ENCODE measurements at regions not wholly inside any gene's neighbourhood (a gene's known extent, or its start where the extent isn't known, plus 50 kb on each side); places are given as distances from the start of the nearest gene placed in this dataset.
A peak's percentile ranks its signal among the peaks of the same experiment; 100 is the strongest.

- DNase-seq: no peak
- no peak for TF ChIP-seq CTCF (IDR thresholded peaks at IDR 0.05)
- Histone ChIP-seq H3K36me3 (no peaks in the 10 kb centered on the region), H3K4me3 (no peak overlapping the region), H3K4me1 (peaks cover 0 to 9% (median 0%) of the 10 kb centered on the region in 9 donors), H3K27ac (no peak overlapping the region), H3K27me3 (no peaks in the 10 kb centered on the region), H3K9me3 (peaks cover 0 to 5% (median 0%) of the 10 kb centered on the region in 11 donors)
- no peak for ATAC-seq
- intact Hi-C loops (cut with DNase I): no loop called here
- WGBS, 2 donors: 92 to 95% methylated on average over 2 of the region's 2 CpGs
These were observed 381.2 kb upstream of the NR3C2 start for GRCh38 chr4:148823419-148823769.

DNA sequence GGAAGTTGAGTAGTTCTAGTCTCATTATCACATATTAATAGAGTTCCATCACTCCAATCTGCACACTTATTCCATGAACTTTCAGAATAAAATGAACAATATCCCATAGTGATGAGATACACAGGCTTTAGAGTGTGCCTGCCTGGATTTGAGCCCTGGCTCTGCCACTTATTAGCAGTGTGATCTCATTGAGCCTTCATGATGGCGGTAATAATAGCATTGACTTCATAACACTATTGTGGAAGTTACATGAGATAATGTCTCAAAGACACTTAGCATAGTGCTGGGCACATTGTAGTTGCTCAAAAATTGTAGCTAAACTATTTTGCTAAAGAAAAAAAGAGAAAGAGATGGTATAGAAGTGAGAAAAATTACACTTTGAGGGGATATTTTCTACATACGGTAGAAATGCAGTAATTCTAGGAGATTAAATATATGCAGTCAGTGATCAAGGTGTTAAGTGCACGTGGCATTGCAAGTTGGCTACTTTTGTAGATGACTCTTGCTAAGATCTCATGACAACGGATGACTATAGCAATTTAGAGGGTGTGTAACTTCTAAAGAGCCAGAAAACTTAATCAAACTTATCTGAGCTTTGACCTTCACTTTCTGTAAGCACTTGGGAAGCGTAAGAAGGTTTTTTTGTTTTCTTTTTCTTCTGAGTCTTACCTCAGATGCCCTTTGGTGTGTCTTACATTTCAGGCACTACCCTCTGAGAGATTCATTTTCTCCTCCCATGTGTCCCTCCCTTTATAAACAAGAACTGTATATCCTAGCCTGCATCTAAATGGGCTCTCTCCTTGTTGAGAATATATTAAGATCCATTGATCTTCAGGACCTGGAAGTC, 380.6 kb upstream of the NR3C2 start:
- peaks cover 0 to 7% (median 0%) of the 10 kb centered on the region in 11 donors for H3K9me3 ChIP-seq
- intact Hi-C loops (cut with DNase I): no loop called here
- no peak overlapping the region for H3K27ac ChIP-seq
- ATAC-seq (peak in 1 of 8 donors; percentile 67), DNase-seq (no peak)
- H3K4me3 ChIP-seq: no peak overlapping the region
- no peak for TF ChIP-seq CTCF (IDR thresholded peaks at IDR 0.05)
- WGBS, 2 donors: 75 to 78% methylated on average over 5 of the region's 5 CpGs
- H3K4me1 ChIP-seq: peaks cover 0 to 9% (median 0%) of the 10 kb centered on the region in 9 donors
- H3K27me3 ChIP-seq: no peaks in the 10 kb centered on the region
- H3K36me3 ChIP-seq: no peaks in the 10 kb centered on the region

GRCh38 chr4:148814030-148814429, 371.8 kb upstream of the NR3C2 start:
- Histone ChIP-seq H3K4me3 (no peak overlapping the region), H3K4me1 (peaks cover 0 to 4% (median 0%) of the 10 kb centered on the region in 9 donors), H3K27me3 (no peaks in the 10 kb centered on the region), H3K27ac (no peak overlapping the region), H3K9me3 (peaks cover 0 to 23% (median 0%) of the 10 kb centered on the region in 11 donors), H3K36me3 (no peaks in the 10 kb centered on the region)
- ATAC-seq (no peak), DNase-seq (no peak)
- intact Hi-C loops (cut with DNase I): no loop called here
- no peak for TF ChIP-seq CTCF (IDR thresholded peaks at IDR 0.05)
- 81 to 94% methylated on average over 1 of the region's 1 CpG for WGBS, 2 donors

DNA sequence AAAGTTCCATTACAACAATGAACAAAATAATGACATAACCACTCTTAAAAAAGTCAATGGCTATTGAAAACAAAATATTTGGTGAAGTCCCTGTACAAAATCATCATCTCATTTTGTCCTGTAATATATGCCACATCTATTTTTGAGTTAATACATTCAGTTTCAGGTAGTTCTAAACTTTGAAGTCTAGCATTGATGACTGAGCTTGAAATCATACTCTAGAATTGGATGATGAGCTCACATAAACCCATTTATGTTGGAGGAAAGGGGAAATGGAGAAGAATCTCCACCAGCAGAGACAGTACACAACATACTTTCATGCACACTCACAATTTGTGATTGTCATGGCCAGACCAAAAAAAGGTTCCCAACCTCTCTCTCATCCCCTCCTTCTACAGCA, 371.1 kb upstream of the NR3C2 start:
- Histone ChIP-seq H3K9me3 (peaks cover 0 to 19% (median 0%) of the 10 kb centered on the region in 11 donors), H3K4me1 (peaks cover 0 to 4% (median 0%) of the 10 kb centered on the region in 9 donors), H3K36me3 (no peaks in the 10 kb centered on the region), H3K27ac (no peak overlapping the region), H3K4me3 (no peak overlapping the region), H3K27me3 (no peaks in the 10 kb centered on the region)
- intact Hi-C loops (cut with DNase I): no loop called here
- no peak for TF ChIP-seq CTCF (IDR thresholded peaks at IDR 0.05)
- ATAC-seq (no peak), DNase-seq (no peak)
